ENCODE measurements at regions not wholly inside any gene's neighbourhood (a gene's known extent, or its start where the extent isn't known, plus 50 kb on each side); places are given as distances from the start of the nearest gene placed in this dataset.

DNA sequence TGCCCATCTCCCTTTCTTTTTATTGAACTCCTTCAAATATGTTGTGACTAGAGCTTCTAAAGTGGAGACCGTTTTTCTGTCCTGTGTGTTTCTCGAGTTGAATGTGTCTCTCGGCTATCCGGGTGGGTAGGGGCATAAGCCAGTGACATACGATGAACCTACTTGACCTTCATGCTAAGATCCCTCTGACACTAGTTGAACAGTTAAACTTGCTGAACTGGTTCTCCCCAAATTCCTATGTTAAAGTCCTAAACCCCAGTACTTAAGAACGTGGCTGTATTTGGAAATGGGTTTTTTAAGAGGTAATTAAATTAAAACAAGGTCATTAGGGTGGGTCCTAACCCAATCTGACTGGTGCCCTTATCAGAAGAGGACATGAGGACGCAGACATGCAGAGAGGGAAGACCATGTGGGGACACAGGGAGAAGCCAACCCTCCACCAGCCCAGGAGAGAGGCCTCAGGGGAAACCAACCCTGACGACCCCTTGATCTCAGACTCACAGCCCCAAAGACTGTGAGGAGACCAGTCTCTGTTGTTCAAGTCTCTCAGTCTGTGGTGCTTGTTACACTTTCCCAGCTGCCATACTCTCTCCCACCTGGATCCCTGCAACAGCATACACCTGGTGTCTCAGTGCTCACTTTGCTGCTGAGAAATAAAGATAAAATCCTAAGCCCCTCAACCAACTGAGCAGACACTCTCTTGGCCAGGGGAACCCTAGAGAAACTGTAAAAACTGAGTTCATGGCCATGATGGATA is 208.4 kb downstream of the MYLK4 start:
- no peak for DNase-seq (ENCODE audit: low read depth in 4 of 4, low spot score in 3 of 4)

DNA sequence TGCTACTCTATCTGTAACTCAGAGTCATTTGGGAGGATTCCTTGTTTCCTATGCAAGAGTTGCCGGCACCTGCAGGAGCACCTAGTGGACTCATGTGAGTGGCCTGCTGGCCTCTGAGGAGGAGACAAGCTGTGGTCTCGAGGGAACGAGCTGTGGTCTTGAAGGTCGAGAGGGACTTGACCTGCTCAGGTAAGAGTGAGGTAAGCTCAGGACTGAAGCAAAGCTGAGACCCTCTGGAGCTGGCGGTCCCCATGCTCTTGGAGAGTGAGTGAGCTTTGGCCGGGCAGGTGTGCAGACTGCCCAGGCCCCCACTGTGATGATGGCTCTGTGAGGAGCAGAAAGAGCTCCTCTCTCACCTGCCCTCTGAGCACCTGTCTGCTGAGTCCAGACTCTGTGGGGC is 214.3 kb downstream of the MYLK4 start:
- no peak for DNase-seq (ENCODE audit: low read depth in 4 of 4, low spot score in 3 of 4)

DNA sequence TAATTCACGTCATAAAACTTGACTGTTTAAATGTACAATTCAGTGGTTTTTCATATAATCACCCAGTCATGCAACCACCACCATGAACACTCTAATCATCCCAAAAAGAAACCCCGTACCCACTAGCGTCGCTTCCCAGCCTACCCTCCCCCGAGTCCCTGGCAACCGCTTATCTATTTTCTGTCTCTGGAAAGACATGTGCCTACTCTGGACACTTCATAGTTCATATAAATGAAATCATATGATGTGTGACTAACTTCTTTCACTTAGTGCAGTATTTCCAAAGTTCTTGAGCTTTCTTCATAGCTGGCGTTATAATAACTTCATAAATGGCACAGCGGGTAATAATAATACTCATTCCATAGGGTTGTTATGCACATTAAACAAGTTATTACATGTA is 215.2 kb downstream of the MYLK4 start:
- no peak for DNase-seq (ENCODE audit: low read depth in 4 of 4, low spot score in 3 of 4)

DNA sequence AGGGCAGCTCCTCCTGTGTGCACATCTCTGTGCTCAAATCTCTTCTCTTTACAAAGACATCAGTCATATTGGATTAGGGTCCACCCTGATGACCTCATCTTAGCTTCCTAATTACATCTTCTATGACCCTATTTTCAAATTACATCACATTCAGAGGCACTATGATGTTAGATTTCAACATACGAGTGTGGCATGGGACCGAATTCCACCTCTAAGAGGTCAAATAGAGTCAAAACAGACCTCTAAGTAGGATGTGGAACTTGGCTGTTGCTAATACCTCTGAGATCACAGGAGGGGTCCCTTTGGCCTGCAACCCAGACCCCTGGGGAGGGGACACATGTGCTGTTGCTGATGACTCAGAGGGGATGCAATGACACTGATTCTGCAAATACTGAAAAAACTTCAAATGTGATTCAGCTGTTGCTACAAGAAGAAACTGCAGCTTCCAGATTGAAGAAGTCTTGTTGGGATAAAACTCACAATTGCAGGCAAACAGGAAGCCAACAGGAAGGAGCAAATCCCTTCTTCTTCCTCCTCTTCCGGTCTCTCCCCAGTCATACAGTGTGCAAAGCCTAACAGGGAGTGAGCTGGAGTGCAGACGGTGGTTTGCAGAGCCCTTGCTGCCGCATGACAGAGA is 216.2 kb downstream of the MYLK4 start:
- no peak for DNase-seq (ENCODE audit: low read depth in 4 of 4, low spot score in 3 of 4)

DNA sequence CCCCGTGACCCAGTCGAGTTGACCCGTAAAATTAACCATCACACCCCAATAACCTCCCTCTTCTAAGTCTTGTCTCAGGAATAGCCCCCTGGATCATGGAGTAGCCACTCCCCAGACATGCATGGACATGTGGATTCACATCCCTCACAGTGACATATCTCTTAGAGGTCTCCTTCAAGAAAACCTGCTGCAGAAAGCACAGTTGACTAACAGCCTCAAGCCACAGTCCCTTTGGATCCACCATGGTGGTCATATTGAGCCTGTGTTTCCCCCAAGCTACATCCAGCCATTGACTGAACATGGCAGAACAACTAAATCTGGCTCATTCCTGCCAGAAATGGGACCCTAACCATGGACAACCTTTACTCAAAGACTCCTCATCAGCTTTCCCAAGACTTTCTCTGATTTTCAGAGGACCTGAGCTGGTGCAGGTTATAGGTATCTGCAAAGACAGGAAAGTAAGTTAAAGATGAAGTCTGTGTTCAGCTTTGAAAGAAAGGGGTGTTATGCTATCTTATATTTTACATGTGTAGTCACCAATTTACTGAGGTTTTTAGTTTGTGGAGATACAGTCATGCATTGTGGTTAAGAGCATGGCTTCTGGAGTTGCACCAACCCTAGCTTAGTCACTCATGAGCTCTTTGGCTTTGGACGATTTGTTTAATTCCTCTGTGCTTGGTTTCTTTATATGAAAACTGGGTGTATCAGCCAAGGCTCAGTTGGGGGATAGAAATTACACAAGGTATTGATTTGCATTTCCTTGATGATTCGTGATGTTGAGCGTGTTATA is 219.1 kb downstream of the MYLK4 start:
- DNase-seq (ENCODE audit: low read depth in 4 of 4, low spot score in 3 of 4) = no peak

DNA sequence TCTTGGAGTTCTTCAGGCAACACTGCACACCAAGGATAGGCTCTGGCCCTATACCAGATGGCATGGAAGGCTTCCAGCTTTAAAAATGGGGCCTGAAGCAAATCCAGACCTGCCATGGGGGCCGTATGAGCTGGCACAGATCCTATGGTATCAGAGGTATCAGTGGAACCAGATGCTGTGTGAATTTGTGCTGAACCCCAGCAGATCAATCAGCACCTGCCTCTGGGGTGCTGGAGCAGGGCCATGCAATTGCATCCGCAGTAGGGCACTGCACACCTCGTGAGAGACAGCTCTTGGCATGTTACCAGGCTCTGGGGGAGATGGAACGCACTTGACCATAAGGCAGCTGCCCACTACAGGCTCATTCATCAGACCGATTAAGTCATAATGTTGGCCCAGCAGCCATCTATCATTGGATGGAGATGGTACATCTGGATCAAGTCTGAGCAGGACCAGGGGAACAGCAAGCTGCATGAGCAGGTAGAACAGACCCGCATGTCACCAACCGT is 221.5 kb downstream of the MYLK4 start:
- DNase-seq (ENCODE audit: low read depth in 4 of 4, low spot score in 3 of 4) = no peak

DNA sequence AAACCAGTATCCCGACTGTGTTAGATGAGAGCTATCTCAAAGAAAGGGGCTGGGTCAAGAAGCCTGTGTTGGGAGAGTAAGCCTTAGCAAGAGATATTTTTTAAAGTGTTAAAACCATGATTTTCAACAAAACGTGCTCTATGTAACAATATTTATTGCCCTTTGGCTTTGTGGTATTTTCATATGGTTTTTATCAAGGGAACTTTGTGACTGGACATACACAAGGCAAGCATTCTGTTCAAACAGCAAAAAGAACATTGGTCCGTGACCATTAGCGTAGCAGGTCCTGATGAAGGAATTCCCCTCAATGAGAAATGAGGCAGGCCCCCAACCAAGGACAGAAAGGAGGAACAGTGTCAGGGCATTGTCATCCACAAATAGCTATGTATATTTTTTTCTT is 222.6 kb downstream of the MYLK4 start:
- no peak for DNase-seq (ENCODE audit: low read depth in 4 of 4, low spot score in 3 of 4)

DNA sequence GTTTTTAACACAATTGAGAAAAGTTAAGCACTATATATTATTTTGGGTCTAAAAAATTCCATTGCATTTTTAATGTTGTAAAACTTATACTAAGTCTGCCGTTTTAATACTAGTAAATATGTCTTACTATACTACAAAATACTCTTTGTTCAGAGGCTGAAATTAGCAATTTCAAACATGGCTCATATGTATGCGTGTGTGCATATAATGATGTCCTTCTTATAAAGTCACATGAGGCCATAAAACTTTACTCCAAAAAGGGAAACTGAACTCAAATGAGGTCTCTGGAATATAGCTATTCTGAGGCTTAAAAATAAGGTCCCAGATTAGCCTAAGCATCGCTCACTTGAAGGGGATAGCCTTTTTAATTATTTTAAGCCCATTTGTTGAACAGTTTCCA is 224.0 kb downstream of the MYLK4 start:
- no peak for DNase-seq (ENCODE audit: low read depth in 4 of 4, low spot score in 3 of 4)

DNA sequence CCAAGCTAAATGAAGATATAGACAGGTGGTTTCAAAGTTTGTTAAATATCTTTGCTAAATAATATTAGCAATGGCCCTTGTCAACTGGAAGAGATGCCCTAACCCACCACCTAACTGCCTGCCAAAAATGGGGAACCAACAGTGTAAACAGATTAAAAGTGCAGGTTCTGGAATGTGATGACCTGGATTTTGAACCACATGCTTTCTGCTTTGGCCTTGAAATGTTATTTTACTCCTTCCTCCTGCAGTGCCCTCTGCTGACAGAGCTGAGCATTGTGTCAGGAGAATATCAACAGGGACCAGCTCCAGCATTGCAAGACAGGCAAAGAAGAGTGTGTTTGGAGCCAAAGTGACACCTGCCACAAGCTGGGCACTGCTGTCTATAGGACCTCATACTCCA is 226.6 kb downstream of the MYLK4 start:
- DNase-seq (ENCODE audit: low read depth in 4 of 4, low spot score in 3 of 4) = no peak

DNA sequence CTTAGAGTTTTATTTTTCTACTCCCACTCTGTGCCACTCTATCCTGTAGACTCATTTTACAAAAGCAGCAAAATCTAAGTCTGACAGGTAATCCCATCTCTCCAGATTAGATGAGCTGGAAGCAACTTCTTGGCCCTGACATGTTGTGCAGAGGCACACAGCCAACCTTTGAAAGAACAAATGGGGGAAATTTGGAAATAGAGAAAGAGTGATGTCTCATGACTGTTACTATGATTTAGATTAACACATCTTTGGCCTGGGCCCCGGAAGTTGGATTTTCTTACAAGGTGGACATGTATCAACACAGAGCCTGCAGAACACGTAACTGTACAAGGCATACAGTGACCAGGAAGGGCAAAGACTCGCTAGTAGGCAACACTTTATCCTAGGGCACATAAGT is 227.7 kb downstream of the MYLK4 start:
- no peak for DNase-seq (ENCODE audit: low read depth in 4 of 4, low spot score in 3 of 4)

DNA sequence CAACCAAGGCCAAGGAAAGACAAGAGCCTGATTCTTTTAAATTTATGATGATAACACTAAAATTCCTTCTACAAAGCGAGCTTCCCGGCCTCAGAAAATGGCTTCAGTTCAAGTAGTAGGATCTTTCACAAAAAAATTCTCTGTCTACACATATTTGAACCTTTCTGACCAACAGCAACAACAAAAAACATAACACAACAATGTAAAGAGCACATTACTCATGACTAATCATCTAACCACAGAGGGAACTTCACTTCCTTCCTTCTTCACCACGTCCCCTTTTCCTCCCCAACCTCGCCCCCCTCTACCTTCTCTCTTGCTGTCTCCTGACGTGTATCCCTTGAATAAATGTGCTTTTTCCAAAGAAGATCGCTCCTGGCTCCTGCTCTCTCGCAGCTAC is 228.2 kb downstream of the MYLK4 start:
- DNase-seq (ENCODE audit: low read depth in 4 of 4, low spot score in 3 of 4) = no peak

DNA sequence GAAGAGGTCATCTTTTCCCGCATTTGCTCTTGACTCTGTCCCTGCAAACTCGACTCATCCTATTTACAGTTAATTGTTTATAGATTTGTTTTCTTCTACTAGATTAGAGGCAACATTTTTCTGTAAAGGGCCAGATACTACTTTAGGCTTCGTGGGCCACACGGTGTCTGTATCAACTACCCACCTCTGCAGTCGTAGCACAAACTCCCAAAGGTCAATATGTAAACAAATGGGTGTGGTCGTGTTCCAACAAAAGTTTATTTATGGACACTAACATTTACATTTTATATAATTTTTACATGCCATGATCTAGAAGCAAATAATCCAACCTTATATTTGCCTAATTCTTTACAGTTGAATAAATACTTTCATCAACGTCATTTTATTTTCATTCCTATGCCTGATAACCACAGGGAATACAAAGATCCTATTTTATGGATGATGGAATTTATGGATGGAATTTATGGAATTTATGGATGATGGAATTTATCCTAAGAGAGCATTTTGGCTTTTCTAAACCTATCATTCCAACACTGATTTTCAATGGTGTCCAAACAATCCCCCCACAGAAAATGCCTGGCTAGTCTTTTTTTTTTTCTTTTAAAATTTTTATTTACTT is 232.8 kb downstream of the MYLK4 start:
- no peak for DNase-seq (ENCODE audit: low read depth in 4 of 4, low spot score in 3 of 4)

DNA sequence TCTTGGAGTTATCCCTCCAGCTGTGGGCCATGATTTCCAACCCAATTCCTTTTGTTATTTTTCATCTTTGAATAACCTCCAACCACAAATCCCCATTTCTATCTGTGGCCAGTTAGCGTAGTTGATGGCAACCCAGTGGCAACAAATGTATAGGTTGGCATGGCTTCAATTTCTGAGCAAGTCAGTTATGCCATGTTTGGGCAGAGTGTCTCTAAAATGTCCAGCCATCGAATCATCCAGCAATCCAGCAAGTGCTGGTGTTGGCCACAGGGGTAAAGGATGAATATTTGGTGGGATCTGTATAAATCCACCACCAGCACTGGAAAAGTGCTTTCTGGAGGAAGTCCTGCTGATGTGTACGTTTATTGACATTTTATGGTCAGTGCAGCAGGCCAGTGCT is 233.3 kb downstream of the MYLK4 start:
- no peak for DNase-seq (ENCODE audit: low read depth in 4 of 4, low spot score in 3 of 4)

DNA sequence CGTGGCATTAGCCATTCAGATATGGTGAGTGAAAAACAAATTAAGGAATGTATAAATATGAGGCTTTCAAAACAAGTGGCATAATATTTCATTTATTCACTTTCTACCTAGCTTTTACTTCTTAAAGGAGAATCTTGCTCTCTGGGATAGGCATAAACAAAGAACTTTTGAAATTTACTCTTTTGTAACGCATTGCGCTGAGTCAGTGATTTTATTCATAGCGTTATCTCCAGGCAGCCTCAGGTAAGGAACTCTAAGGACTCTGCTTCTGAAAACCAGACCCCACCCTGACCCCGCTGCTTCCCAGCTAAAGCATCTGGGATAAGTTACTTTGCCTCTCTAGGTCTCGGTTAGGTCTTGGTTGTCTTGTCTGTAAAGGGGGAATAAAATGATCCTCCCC is 234.7 kb downstream of the MYLK4 start:
- no peak for DNase-seq (ENCODE audit: low read depth in 4 of 4, low spot score in 3 of 4)

DNA sequence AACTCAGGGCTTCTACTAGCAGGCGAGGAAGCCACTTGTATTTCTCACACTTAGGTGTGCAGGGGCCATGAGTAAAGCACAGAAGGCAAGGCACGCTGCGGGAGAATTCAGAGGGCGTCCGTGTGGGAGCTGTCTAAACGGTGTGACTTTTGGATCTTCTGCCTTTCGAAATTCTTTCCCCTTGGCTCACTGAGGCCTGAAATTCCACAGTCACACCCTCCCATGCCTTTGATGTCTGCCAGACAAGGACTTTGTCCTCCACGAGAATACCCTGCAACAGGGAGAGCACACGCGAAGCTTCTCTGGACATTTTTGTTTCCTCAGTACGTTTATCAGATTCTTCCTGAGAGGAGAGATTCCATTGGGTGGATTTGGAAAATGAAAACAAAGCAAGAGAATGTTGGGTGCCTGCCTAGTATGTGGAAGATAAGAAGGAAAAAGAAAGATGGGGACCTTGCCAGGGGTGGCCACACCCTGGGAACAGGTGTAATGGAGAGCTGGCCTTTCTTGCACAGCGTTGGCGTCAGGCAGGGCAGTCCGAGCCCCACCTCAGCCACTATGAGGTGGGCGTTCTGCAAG is 235.7 kb downstream of the MYLK4 start:
- DNase-seq (ENCODE audit: low read depth in 4 of 4, low spot score in 3 of 4) = peak in 1 of 4 donors; percentile 32

DNA sequence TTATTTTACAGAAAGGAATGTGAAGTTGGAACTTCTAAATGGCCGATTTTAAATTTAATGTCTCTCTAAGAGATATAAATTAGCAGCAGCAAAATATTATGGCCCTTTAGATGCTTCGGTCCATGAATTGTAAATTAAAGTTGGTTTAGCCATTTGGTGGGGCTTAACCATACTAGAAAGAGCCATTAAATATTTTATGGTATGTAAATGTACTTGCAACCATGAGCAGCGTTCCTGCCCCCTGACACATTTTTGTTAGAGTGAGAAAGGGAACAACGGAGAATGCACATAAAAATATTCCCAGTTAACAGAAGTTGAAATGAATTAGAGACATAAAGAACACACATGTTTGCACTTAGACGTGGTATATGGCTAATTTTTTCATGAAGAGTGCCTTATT is 237.9 kb downstream of the MYLK4 start:
- DNase-seq (ENCODE audit: low read depth in 4 of 4, low spot score in 3 of 4) = no peak

DNA sequence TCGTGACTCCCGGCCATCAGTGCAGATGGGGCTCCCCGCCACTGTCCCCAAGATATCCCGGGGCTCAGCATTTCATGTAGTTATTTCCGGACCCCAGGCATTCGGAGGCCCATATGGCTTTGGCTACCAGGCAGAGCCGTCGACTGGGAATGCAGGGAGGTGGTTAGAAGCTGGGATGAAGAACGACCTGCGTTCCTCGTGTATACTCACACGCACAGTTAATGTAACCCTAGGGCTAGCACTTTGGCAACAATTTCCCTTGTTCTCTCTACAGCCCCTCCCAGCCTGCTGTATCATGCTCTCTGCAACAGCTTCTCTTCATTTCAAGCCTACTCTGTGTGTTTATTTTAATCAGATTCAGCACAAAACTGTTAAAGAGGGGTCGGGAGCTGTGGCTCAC is 240.4 kb downstream of the MYLK4 start:
- DNase-seq (ENCODE audit: low read depth in 4 of 4, low spot score in 3 of 4) = no peak

DNA sequence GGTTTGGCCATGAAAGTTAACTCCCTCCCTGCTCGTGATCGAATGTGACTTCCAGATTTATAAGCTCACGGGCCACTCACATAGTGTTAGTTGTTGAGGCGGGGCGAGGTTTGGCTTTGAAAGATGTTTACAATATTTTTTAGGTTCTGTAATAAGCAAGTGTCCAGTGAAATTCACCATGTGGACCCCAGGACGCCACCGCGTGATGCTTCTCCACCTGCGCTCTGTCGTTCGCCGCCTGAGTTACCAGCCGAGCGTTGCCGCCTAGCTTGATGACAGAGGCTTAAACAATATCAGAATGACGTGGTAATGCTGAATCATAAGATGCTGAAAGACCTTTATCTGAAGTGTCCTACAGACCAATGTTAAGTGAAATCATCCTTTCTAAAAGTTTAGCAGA is 241.0 kb downstream of the MYLK4 start:
- no peak for DNase-seq (ENCODE audit: low read depth in 4 of 4, low spot score in 3 of 4)

DNA sequence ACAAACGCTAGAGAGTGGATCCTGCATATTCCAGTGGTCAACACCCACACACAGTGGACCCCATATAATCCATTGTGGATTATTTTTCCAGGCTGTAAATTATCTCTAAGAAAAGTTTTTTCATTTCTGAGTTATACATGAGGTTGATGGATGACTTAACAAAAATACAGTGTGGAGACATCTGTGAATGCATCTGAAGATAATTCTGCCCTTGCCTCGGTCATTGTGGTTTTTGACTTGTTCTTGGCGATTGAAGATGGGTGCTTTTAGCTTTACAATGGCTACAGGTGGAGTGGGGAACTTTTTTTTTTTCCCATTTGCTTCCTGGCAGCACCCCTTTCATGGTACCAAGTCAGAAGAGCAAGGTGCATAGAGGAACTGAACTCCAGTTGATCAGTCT is 242.7 kb downstream of the MYLK4 start:
- DNase-seq (ENCODE audit: low read depth in 4 of 4, low spot score in 3 of 4) = no peak

DNA sequence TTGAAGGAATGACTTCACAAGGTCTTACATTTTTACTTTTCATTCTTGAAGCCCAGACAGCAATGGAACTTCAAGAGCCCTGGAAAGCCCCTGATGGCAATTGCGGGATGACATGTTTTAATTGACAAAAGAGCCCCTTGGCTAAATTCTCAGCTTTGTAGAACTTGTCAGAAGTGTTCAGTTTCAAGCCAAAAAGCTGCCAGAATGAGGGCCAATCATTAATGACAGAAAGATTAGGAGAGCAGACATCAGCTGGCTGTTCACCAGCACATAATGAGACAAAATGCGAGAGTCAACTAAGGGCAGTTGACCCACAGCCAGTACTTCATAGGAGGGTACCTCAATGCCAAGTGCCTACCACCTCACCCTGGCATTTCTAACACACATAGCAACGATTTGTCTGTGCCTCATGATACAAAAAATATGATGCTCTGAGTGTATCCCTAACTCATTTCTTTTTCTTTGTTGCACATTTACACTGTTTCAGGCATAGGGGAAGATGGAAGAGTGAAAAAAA is 243.1 kb downstream of the MYLK4 start:
- no peak for DNase-seq (ENCODE audit: low read depth in 4 of 4, low spot score in 3 of 4)

DNA sequence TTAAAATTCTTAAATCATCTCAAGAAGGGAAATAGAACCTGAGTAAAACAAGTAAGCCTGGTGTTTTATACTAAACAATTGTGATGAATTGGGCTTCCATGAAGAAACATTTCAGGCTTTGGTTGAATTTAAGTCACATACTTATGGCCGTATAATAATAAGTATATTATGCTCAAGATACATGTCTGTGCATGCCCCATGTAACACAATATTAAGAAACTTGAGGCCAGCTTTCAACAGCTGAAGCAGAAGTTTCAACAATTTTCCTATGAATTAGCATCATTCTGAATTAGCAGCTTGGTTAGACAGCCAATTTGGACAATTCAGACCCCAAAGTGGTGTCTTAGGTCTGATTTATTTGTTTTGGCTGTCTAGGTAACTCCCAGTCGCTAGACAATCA is 243.7 kb downstream of the MYLK4 start:
- no peak for DNase-seq (ENCODE audit: low read depth in 4 of 4, low spot score in 3 of 4)

Measured in right renal pelvis (tissue), 4 donors.